Endodermal cell (in vitro differentiated cells): ENCODE measurements at regions not wholly inside any gene's neighbourhood (a gene's known extent, or its start where the extent isn't known, plus 50 kb on each side); places are given as distances from the start of the nearest gene placed in this dataset.

Experiments used
- DNase-seq: peaks from one replicate; pipeline ENCODE4 v3.0.0-alpha.2; 2017
- H3K27ac ChIP-seq: 2 replicates; pipeline ENCODE4 v1.5.1; 2013; ENCODE audit warnings: mild to moderate bottlenecking, low read depth, low read length, moderate library complexity
- H3K27me3 ChIP-seq: 2 replicates; pipeline ENCODE4 v1.6.1; 2013; ENCODE audit warnings: mild to moderate bottlenecking, low read length, moderate library complexity; ENCODE audit not compliant: insufficient read depth, control insufficient read depth, poor library complexity, severe bottlenecking
- H3K36me3 ChIP-seq: 2 replicates; pipeline ENCODE4 v1.7.0; 2013; ENCODE audit warnings: mild to moderate bottlenecking, low read length, moderate library complexity; ENCODE audit not compliant: control insufficient read depth, insufficient read depth
- H3K4me1 ChIP-seq: one replicate; pipeline ENCODE4 v1.7.0; 2013; ENCODE audit warnings: low read length; ENCODE audit not compliant: control insufficient read depth, insufficient read depth
- H3K4me3 ChIP-seq: 2 replicates; pipeline ENCODE4 v1.5.1; 2013; ENCODE audit warnings: mild to moderate bottlenecking, low read length, moderate library complexity
- H3K9ac ChIP-seq: 2 replicates; pipeline ENCODE4 v1.6.1; 2013; ENCODE audit warnings: mild to moderate bottlenecking, low read length, moderate library complexity; ENCODE audit not compliant: poor library complexity, severe bottlenecking; ENCODE audit errors: extremely low read depth
- H3K9me3 ChIP-seq: 2 replicates; pipeline ENCODE4 v1.6.1; 2013; ENCODE audit warnings: mild to moderate bottlenecking, low read length, moderate library complexity; ENCODE audit not compliant: control insufficient read depth
- H3K27ac Mint-ChIP-seq: 2 replicates; pipeline ENCODE4 v1.8.0; 2020; ENCODE audit warnings: mixed read lengths
- H3K27me3 Mint-ChIP-seq: 2 replicates; pipeline ENCODE4 v1.8.0; 2021; ENCODE audit warnings: mild to moderate bottlenecking, mixed read lengths; ENCODE audit not compliant: insufficient read depth
- H3K36me3 Mint-ChIP-seq: 2 replicates; pipeline ENCODE4 v1.8.0; 2020; ENCODE audit warnings: low read depth, mixed read lengths
- H3K4me1 Mint-ChIP-seq: 2 replicates; pipeline ENCODE4 v1.8.0; 2020; ENCODE audit warnings: mixed read lengths
- H3K4me3 Mint-ChIP-seq: 2 replicates; pipeline ENCODE4 v1.8.0; 2020; ENCODE audit warnings: mild to moderate bottlenecking, moderate library complexity, mixed read lengths
- H3K9me3 Mint-ChIP-seq: 2 replicates; pipeline ENCODE4 v1.8.0; 2020; ENCODE audit warnings: mild to moderate bottlenecking, mixed read lengths
- WGBS, 2 experiments: methylation state at CpG; one replicate each; pipeline versions ENCODE4 v1.1.5 to v1.1.7; 2013; ENCODE audit warnings: missing lambda C conversion rate in 2 of 2, mixed read lengths in 1 of 2; ENCODE audit not compliant: insufficient coverage in 1 of 2, insufficient read length in 1 of 2; 5-methylcytosine and 5-hydroxymethylcytosine counted together
- TF ChIP-seq, protein P1 (sequence below): fragments of 200-600 bp; sonication (generic); conservative IDR thresholded peaks from 2 replicates; pipeline ENCODE4 v1.5.0; 2021; ENCODE audit warnings: antibody characterized with exemption, mild to moderate bottlenecking

DNA sequence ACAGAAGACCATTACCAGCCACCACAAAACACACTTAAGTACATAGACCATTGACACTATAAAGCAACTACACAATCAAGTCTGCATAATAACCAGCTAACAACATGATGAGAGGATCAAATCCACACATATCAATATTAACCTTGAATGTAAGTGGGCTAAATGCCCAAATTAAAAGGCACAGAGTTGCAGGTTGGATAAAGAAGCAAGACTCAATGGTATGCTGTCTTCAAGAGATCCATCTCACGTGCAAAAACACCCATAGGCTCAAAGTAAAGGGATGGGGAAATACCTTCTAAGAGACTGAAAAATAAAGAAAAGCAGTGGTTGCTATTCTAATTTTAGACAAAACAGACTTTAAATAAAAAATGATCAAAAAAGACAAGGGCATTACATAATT lies 113.6 kb upstream of the CD180 start:
- Histone ChIP-seq H3K9me3 (peaks cover 8% of the 10 kb centered on the region), H3K9ac (no peak overlapping the region), H3K27ac (no peak overlapping the region), H3K4me1 (no peaks in the 10 kb centered on the region), H3K4me3 (no peak overlapping the region), H3K27me3 (no peaks in the 10 kb centered on the region), H3K36me3 (no peaks in the 10 kb centered on the region)
- 85% methylated on average over 1 of the region's 1 CpG; no CpG with 5 or more reads in 1 of the 2 experiments for WGBS, 2 experiments
- Mint-ChIP-seq H3K27ac (no peak overlapping the region), H3K9me3 (peaks cover 2% of the 10 kb centered on the region), H3K4me1 (no peaks in the 10 kb centered on the region), H3K4me3 (no peak overlapping the region), H3K36me3 (no peaks in the 10 kb centered on the region), H3K27me3 (no peaks in the 10 kb centered on the region)
- TF ChIP-seq, protein P1, sequence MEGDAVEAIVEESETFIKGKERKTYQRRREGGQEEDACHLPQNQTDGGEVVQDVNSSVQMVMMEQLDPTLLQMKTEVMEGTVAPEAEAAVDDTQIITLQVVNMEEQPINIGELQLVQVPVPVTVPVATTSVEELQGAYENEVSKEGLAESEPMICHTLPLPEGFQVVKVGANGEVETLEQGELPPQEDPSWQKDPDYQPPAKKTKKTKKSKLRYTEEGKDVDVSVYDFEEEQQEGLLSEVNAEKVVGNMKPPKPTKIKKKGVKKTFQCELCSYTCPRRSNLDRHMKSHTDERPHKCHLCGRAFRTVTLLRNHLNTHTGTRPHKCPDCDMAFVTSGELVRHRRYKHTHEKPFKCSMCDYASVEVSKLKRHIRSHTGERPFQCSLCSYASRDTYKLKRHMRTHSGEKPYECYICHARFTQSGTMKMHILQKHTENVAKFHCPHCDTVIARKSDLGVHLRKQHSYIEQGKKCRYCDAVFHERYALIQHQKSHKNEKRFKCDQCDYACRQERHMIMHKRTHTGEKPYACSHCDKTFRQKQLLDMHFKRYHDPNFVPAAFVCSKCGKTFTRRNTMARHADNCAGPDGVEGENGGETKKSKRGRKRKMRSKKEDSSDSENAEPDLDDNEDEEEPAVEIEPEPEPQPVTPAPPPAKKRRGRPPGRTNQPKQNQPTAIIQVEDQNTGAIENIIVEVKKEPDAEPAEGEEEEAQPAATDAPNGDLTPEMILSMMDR, result no peak
- no peak for DNase-seq

- H3K36me3 ChIP-seq, result no peaks in the 10 kb centered on the region
- no peaks in the 10 kb centered on the region for H3K4me1 ChIP-seq
- Mint-ChIP-seq H3K4me3 (no peak overlapping the region), H3K27ac (no peak overlapping the region), H3K9me3 (peaks cover 2% of the 10 kb centered on the region), H3K36me3 (no peaks in the 10 kb centered on the region), H3K4me1 (no peaks in the 10 kb centered on the region), H3K27me3 (no peaks in the 10 kb centered on the region)
- no peak overlapping the region for H3K27ac ChIP-seq
- TF ChIP-seq, protein P1, result no peak
- no peak overlapping the region for H3K9ac ChIP-seq
- no peak for DNase-seq
- peaks cover 5% of the 10 kb centered on the region for H3K9me3 ChIP-seq
- 83 to 94% methylated on average over 1 to 3 of the region's 3 CpGs for WGBS, 2 experiments
- no peaks in the 10 kb centered on the region for H3K27me3 ChIP-seq
- H3K4me3 ChIP-seq, result no peak overlapping the region
Observed at GRCh38 chr5:67308988-67309688, 112.5 kb upstream of the CD180 start.

GRCh38 chr5:67306965-67307607 lies 110.5 kb upstream of the CD180 start:
- TF ChIP-seq, protein P1, result no peak
- no peak overlapping the region for H3K27ac ChIP-seq
- H3K4me3 ChIP-seq, result no peak overlapping the region
- Mint-ChIP-seq H3K4me3 (no peak overlapping the region), H3K27me3 (no peaks in the 10 kb centered on the region), H3K36me3 (no peaks in the 10 kb centered on the region), H3K4me1 (no peaks in the 10 kb centered on the region), H3K9me3 (peaks cover 2% of the 10 kb centered on the region), H3K27ac (no peak overlapping the region)
- H3K27me3 ChIP-seq, result no peaks in the 10 kb centered on the region
- no peaks in the 10 kb centered on the region for H3K9me3 ChIP-seq
- no peaks in the 10 kb centered on the region for H3K36me3 ChIP-seq
- H3K4me1 ChIP-seq, result no peaks in the 10 kb centered on the region
- H3K9ac ChIP-seq, result no peak overlapping the region
- WGBS, 2 experiments, result 95 to 100% methylated on average over 3 to 4 of the region's 4 CpGs
- DNase-seq, result no peak
